GM23338 (cell line): ENCODE measurements at regions not wholly inside any gene's neighbourhood (a gene's known extent, or its start where the extent isn't known, plus 50 kb on each side); places are given as distances from the start of the nearest gene placed in this dataset.

Source experiments
- ATAC-seq: fragments of 200-7000 bp; cut with Tn5 transposase; 3 replicates; pipeline ENCODE4 v1.9.1; 2020
- DNase-seq: peaks from one replicate; pipeline ENCODE4 v3.0.0-alpha.2; 2015; ENCODE audit warnings: low spot score
- H2AFZ ChIP-seq: fragments of 200-600 bp; sonication (generic); 2 replicates; pipeline ENCODE4 v1.8.0; 2016; ENCODE audit warnings: antibody characterized with exemption, mild to moderate bottlenecking, moderate library complexity
- H3F3A ChIP-seq: fragments of 200-600 bp; sonication (generic); replicated peaks from 2 replicates; pipeline ENCODE4 v1.8.0; 2017; ENCODE audit warnings: antibody characterized with exemption, mixed run types, low read depth
- H3K27ac ChIP-seq: fragments of 200-600 bp; sonication (generic); 2 replicates; pipeline ENCODE4 v1.6.1; 2016; ENCODE audit warnings: low read depth
- H3K27me3 ChIP-seq: fragments of 200-600 bp; sonication (generic); 2 replicates; pipeline ENCODE4 v1.8.0; 2016; ENCODE audit warnings: mild to moderate bottlenecking, mixed run types, moderate library complexity; ENCODE audit not compliant: insufficient read depth
- H3K36me3 ChIP-seq: fragments of 200-600 bp; sonication (generic); 2 replicates; pipeline ENCODE4 v1.8.0; 2016; ENCODE audit warnings: mild to moderate bottlenecking; ENCODE audit not compliant: insufficient read depth
- H3K4me1 ChIP-seq: fragments of 200-600 bp; sonication (generic); 2 replicates; pipeline ENCODE4 v1.8.0; 2016; ENCODE audit warnings: mild to moderate bottlenecking, moderate library complexity; ENCODE audit not compliant: insufficient read depth
- H3K4me2 ChIP-seq: fragments of 200-600 bp; sonication (generic); 2 replicates; pipeline ENCODE4 v1.7.1; 2017; ENCODE audit warnings: mixed run types
- H3K4me3 ChIP-seq: fragments of 200-600 bp; sonication (generic); 2 replicates; pipeline ENCODE4 v1.6.1; 2016; ENCODE audit warnings: mixed run types
- H3K79me2 ChIP-seq: fragments of 200-600 bp; sonication (generic); replicated peaks from 2 replicates; pipeline ENCODE4 v1.8.0; 2017; ENCODE audit warnings: mild to moderate bottlenecking; ENCODE audit not compliant: insufficient read depth
- H3K9me2 ChIP-seq: fragments of 200-600 bp; sonication (generic); 2 replicates; pipeline ENCODE4 v1.8.0; 2017; ENCODE audit not compliant: insufficient read depth
- H4K20me1 ChIP-seq: fragments of 200-600 bp; sonication (generic); replicated peaks from 2 replicates; pipeline ENCODE4 v1.8.0; 2017; ENCODE audit warnings: mild to moderate bottlenecking; ENCODE audit not compliant: insufficient read depth
- H3K27ac Mint-ChIP-seq: 2 replicates; pipeline ENCODE4 v1.8.0; 2020; ENCODE audit warnings: inconsistent platforms, mild to moderate bottlenecking, moderate library complexity, mixed read lengths
- H3K27me3 Mint-ChIP-seq: 3 replicates; pipeline ENCODE4 v1.8.0; 2022; ENCODE audit warnings: low read depth, mild to moderate bottlenecking, moderate library complexity, mixed read lengths, inconsistent platforms; ENCODE audit not compliant: insufficient read depth, poor library complexity
- H3K36me3 Mint-ChIP-seq: 3 replicates; pipeline ENCODE4 v1.8.0; 2021; ENCODE audit warnings: low read depth, mild to moderate bottlenecking, inconsistent platforms, moderate library complexity, mixed read lengths
- H3K4me1 Mint-ChIP-seq: 3 replicates; pipeline ENCODE4 v1.8.0; 2020; ENCODE audit warnings: mild to moderate bottlenecking, inconsistent platforms, mixed read lengths
- H3K4me3 Mint-ChIP-seq: 3 replicates; pipeline ENCODE4 v1.8.0; 2021; ENCODE audit warnings: moderate library complexity, mild to moderate bottlenecking, inconsistent platforms, mixed read lengths
- H3K9me3 Mint-ChIP-seq: 3 replicates; pipeline ENCODE4 v1.8.0; 2020; ENCODE audit warnings: moderate library complexity, mild to moderate bottlenecking, inconsistent platforms, mixed read lengths
- CREB1 ChIP-seq: fragments of 250-450 bp; sonication (Bioruptor Pico); IDR thresholded peaks from 2 replicates; pipeline ENCODE4 v1.5.0; 2020; ENCODE audit warnings: low read depth, mild to moderate bottlenecking, moderate library complexity
- EZH2phosphoT487 ChIP-seq: fragments of 200-600 bp; sonication (generic); IDR thresholded peaks from one replicate; pipeline ENCODE4 v1.8.1; 2018; ENCODE audit warnings: antibody characterized with exemption; ENCODE audit not compliant: unreplicated experiment
- JUNB ChIP-seq: IDR thresholded peaks from one replicate; pipeline ENCODE4 v1.6.1; 2016; ENCODE audit warnings: antibody characterized with exemption; ENCODE audit not compliant: unreplicated experiment
- NANOG ChIP-seq: IDR thresholded peaks from 2 replicates; pipeline ENCODE4 v1.6.1; 2016; ENCODE audit warnings: antibody characterized with exemption, borderline replicate concordance
- ZNF114 ChIP-seq: fragments of 250-450 bp; sonication (Bioruptor Pico); IDR thresholded peaks from 2 replicates; pipeline ENCODE4 v1.5.0; 2020; ENCODE audit warnings: mild to moderate bottlenecking, moderate library complexity
- ZNF331 ChIP-seq: fragments of 250-450 bp; sonication (Bioruptor Pico); IDR thresholded peaks from 2 replicates; pipeline ENCODE4 v1.5.0; 2020; ENCODE audit warnings: low read depth, mild to moderate bottlenecking, moderate library complexity
- TF ChIP-seq, protein P1 (sequence below): IDR thresholded peaks from one replicate; pipeline ENCODE4 v1.6.1; 2018; ENCODE audit warnings: antibody characterized with exemption; ENCODE audit not compliant: unreplicated experiment
- TF ChIP-seq, protein P2 (sequence below): IDR thresholded peaks from 2 replicates; pipeline ENCODE4 v1.6.1; 2016; ENCODE audit warnings: antibody characterized with exemption
- TF ChIP-seq, protein P3 (sequence below): fragments of 250-450 bp; sonication (Bioruptor Pico); IDR thresholded peaks from 2 replicates; pipeline ENCODE4 v1.5.0; 2020; ENCODE audit warnings: mild to moderate bottlenecking, moderate library complexity
- TF ChIP-seq, protein P4 (sequence below), 2 experiments: fragments of 200-600 bp in 1 of 2; sonication (generic) in 1 of 2; conservative IDR thresholded peaks; 2 replicates each; pipeline versions ENCODE4 v1.5.1 to v1.6.1; 2016 to 2017; ENCODE audit warnings: antibody characterized with exemption in 2 of 2, low read depth in 2 of 2, mild to moderate bottlenecking in 2 of 2, moderate library complexity in 1 of 2

DNA sequence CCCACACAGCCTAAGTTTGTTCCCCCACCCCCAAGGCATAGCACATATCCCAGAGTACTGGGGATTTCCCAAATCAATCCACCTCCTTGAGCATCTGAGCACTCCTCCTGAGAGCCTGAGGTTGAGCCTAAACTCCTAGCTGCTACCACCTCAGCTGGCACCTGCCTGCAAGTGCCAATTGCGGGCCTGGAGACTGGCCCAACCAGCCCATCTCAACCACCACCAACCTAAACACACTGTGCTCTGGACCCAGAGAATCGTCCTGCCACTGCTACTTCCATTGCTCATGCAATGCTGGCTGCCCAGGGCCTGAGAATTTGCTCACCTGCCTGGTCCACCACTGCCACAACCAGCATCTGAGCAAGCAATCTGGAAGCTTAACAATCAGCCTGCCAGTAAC lies 177.1 kb downstream of the FGF13 start:
- Mint-ChIP-seq H3K4me1 (no peaks in the 10 kb centered on the region), H3K36me3 (no peaks in the 10 kb centered on the region), H3K9me3 (no peaks in the 10 kb centered on the region), H3K4me3 (no peak overlapping the region), H3K27me3 (peaks cover 3% of the 10 kb centered on the region), H3K27ac (no peak overlapping the region)
- Histone ChIP-seq H3K79me2 (no peaks in the 10 kb centered on the region), H2AFZ (no peak overlapping the region), H3K27ac (no peak overlapping the region), H3K27me3 (no peaks in the 10 kb centered on the region), H3K4me1 (no peaks in the 10 kb centered on the region), H3K4me2 (no peak overlapping the region), H3K4me3 (no peak overlapping the region), H3F3A (no peaks in the 10 kb centered on the region), H3K36me3 (no peaks in the 10 kb centered on the region), H4K20me1 (no peaks in the 10 kb centered on the region), H3K9me2 (no peaks in the 10 kb centered on the region)
- DNase-seq, result no peak
- TF ChIP-seq, protein P1, sequence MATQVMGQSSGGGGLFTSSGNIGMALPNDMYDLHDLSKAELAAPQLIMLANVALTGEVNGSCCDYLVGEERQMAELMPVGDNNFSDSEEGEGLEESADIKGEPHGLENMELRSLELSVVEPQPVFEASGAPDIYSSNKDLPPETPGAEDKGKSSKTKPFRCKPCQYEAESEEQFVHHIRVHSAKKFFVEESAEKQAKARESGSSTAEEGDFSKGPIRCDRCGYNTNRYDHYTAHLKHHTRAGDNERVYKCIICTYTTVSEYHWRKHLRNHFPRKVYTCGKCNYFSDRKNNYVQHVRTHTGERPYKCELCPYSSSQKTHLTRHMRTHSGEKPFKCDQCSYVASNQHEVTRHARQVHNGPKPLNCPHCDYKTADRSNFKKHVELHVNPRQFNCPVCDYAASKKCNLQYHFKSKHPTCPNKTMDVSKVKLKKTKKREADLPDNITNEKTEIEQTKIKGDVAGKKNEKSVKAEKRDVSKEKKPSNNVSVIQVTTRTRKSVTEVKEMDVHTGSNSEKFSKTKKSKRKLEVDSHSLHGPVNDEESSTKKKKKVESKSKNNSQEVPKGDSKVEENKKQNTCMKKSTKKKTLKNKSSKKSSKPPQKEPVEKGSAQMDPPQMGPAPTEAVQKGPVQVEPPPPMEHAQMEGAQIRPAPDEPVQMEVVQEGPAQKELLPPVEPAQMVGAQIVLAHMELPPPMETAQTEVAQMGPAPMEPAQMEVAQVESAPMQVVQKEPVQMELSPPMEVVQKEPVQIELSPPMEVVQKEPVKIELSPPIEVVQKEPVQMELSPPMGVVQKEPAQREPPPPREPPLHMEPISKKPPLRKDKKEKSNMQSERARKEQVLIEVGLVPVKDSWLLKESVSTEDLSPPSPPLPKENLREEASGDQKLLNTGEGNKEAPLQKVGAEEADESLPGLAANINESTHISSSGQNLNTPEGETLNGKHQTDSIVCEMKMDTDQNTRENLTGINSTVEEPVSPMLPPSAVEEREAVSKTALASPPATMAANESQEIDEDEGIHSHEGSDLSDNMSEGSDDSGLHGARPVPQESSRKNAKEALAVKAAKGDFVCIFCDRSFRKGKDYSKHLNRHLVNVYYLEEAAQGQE, result no peak
- TF ChIP-seq ZNF114 (CRISPR knock-in tag) (no peak), JUNB (no peak)
- ATAC-seq, result no peak

DNA sequence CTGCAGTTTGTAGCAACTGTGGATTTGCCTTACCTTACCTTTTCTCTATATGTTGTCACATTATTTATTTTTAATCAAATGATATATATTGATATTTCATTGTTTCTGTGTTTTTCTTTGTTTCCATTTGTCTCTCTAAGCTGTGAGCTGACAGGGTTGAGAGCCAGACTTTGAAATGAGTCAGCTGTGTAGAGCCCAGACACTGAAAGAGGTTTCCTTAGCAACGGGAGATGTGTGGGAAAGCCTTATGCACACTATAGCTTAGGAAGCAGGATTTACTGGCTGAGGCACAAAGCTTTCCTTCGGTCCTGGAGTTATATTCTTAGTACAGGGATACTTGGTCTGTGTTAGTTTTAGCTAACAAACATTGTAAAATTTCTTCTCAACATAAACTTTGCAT lies 192.2 kb downstream of the FGF13 start:
- no peaks in the 10 kb centered on the region for H3K9me3 Mint-ChIP-seq
- H3K4me3 ChIP-seq, result no peak overlapping the region
- no peak overlapping the region for H2AFZ ChIP-seq
- no peak overlapping the region for H3K4me2 ChIP-seq
- peaks cover 2% of the 10 kb centered on the region for H3K27me3 Mint-ChIP-seq
- H3F3A ChIP-seq, result no peaks in the 10 kb centered on the region
- H3K27me3 ChIP-seq, result no peaks in the 10 kb centered on the region
- H4K20me1 ChIP-seq, result no peaks in the 10 kb centered on the region
- peak; percentile 12 for DNase-seq
- H3K36me3 Mint-ChIP-seq, result no peaks in the 10 kb centered on the region
- no peaks in the 10 kb centered on the region for H3K4me1 ChIP-seq
- TF ChIP-seq, protein P2, sequence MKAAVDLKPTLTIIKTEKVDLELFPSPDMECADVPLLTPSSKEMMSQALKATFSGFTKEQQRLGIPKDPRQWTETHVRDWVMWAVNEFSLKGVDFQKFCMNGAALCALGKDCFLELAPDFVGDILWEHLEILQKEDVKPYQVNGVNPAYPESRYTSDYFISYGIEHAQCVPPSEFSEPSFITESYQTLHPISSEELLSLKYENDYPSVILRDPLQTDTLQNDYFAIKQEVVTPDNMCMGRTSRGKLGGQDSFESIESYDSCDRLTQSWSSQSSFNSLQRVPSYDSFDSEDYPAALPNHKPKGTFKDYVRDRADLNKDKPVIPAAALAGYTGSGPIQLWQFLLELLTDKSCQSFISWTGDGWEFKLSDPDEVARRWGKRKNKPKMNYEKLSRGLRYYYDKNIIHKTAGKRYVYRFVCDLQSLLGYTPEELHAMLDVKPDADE, result no peak
- TF ChIP-seq CREB1 (CRISPR knock-in tag) (no peak), EZH2phosphoT487 (no peak), ZNF114 (CRISPR knock-in tag) (no peak), NANOG (no peak), ZNF331 (CRISPR knock-in tag) (no peak), JUNB (no peak)
- TF ChIP-seq, protein P3, sequence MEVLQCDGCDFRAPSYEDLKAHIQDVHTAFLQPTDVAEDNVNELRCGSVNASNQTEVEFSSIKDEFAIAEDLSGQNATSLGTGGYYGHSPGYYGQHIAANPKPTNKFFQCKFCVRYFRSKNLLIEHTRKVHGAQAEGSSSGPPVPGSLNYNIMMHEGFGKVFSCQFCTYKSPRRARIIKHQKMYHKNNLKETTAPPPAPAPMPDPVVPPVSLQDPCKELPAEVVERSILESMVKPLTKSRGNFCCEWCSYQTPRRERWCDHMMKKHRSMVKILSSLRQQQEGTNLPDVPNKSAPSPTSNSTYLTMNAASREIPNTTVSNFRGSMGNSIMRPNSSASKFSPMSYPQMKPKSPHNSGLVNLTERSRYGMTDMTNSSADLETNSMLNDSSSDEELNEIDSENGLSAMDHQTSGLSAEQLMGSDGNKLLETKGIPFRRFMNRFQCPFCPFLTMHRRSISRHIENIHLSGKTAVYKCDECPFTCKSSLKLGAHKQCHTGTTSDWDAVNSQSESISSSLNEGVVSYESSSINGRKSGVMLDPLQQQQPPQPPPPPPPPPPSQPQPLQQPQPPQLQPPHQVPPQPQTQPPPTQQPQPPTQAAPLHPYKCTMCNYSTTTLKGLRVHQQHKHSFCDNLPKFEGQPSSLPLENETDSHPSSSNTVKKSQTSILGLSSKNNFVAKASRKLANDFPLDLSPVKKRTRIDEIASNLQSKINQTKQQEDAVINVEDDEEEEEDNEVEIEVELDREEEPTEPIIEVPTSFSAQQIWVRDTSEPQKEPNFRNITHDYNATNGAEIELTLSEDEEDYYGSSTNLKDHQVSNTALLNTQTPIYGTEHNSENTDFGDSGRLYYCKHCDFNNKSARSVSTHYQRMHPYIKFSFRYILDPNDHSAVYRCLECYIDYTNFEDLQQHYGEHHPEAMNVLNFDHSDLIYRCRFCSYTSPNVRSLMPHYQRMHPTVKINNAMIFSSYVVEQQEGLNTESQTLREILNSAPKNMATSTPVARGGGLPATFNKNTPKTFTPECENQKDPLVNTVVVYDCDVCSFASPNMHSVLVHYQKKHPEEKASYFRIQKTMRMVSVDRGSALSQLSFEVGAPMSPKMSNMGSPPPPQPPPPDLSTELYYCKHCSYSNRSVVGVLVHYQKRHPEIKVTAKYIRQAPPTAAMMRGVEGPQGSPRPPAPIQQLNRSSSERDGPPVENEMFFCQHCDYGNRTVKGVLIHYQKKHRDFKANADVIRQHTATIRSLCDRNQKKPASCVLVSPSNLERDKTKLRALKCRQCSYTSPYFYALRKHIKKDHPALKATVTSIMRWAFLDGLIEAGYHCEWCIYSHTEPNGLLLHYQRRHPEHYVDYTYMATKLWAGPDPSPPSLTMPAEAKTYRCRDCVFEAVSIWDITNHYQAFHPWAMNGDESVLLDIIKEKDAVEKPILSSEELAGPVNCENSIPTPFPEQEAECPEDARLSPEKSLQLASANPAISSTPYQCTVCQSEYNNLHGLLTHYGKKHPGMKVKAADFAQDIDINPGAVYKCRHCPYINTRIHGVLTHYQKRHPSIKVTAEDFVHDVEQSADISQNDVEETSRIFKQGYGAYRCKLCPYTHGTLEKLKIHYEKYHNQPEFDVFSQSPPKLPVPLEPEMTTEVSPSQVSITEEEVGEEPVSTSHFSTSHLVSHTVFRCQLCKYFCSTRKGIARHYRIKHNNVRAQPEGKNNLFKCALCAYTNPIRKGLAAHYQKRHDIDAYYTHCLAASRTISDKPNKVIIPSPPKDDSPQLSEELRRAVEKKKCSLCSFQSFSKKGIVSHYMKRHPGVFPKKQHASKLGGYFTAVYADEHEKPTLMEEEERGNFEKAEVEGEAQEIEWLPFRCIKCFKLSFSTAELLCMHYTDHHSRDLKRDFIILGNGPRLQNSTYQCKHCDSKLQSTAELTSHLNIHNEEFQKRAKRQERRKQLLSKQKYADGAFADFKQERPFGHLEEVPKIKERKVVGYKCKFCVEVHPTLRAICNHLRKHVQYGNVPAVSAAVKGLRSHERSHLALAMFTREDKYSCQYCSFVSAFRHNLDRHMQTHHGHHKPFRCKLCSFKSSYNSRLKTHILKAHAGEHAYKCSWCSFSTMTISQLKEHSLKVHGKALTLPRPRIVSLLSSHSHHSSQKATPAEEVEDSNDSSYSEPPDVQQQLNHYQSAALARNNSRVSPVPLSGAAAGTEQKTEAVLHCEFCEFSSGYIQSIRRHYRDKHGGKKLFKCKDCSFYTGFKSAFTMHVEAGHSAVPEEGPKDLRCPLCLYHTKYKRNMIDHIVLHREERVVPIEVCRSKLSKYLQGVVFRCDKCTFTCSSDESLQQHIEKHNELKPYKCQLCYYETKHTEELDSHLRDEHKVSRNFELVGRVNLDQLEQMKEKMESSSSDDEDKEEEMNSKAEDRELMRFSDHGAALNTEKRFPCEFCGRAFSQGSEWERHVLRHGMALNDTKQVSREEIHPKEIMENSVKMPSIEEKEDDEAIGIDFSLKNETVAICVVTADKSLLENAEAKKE, result no peak
- TF ChIP-seq, protein P4, sequence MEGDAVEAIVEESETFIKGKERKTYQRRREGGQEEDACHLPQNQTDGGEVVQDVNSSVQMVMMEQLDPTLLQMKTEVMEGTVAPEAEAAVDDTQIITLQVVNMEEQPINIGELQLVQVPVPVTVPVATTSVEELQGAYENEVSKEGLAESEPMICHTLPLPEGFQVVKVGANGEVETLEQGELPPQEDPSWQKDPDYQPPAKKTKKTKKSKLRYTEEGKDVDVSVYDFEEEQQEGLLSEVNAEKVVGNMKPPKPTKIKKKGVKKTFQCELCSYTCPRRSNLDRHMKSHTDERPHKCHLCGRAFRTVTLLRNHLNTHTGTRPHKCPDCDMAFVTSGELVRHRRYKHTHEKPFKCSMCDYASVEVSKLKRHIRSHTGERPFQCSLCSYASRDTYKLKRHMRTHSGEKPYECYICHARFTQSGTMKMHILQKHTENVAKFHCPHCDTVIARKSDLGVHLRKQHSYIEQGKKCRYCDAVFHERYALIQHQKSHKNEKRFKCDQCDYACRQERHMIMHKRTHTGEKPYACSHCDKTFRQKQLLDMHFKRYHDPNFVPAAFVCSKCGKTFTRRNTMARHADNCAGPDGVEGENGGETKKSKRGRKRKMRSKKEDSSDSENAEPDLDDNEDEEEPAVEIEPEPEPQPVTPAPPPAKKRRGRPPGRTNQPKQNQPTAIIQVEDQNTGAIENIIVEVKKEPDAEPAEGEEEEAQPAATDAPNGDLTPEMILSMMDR (conservative IDR thresholded peaks at IDR 0.05; ENCODE audit: low read depth in 2 of 2), result no peak
- no peak overlapping the region for H3K4me3 Mint-ChIP-seq
- no peak for ATAC-seq
- no peak overlapping the region for H3K27ac Mint-ChIP-seq
- no peaks in the 10 kb centered on the region for H3K9me2 ChIP-seq
- H3K36me3 ChIP-seq, result no peaks in the 10 kb centered on the region
- H3K27ac ChIP-seq, result no peak overlapping the region
- no peaks in the 10 kb centered on the region for H3K4me1 Mint-ChIP-seq
- H3K79me2 ChIP-seq, result no peaks in the 10 kb centered on the region
